CD4-positive, CD25-positive, alpha-beta regulatory T cell (primary cell): ENCODE measurements at regions not wholly inside any gene's neighbourhood (a gene's known extent, or its start where the extent isn't known, plus 50 kb on each side); places are given as distances from the start of the nearest gene placed in this dataset.

Experiments used
- ATAC-seq, 2 donors: fragments of 150-1000 bp; cut with Tn5 transposase; one replicate each; pipeline ENCODE4 v1.10.0; 2021; ENCODE audit warnings: low read depth in 2 of 2, moderate number of reproducible peaks in 2 of 2, moderate library complexity in 1 of 2
- DNase-seq, 3 donors: peaks; one replicate each; pipeline versions ENCODE4 v3.0.0 to v3.0.0-alpha.2; 2012 to 2022; ENCODE audit warnings: mixed read lengths in 1 of 3
- H3K27ac ChIP-seq: one replicate; pipeline ENCODE4 v1.7.0; 2013; ENCODE audit warnings: mild to moderate bottlenecking, low read length; ENCODE audit not compliant: insufficient read depth, poor library complexity, severe bottlenecking
- H3K27me3 ChIP-seq: one replicate; pipeline ENCODE4 v1.7.0; 2013; ENCODE audit warnings: low read length; ENCODE audit not compliant: control insufficient read depth, insufficient read depth
- H3K36me3 ChIP-seq: one replicate; pipeline ENCODE4 v1.7.0; 2013; ENCODE audit warnings: mild to moderate bottlenecking, low read length, moderate library complexity; ENCODE audit not compliant: control insufficient read depth, insufficient read depth
- H3K4me1 ChIP-seq: 2 replicates; pipeline ENCODE4 v1.7.0; 2013; ENCODE audit warnings: mild to moderate bottlenecking, low read length; ENCODE audit not compliant: insufficient read depth, control insufficient read depth, poor library complexity, severe bottlenecking
- H3K4me3 ChIP-seq: one replicate; pipeline ENCODE4 v1.7.0; 2013; ENCODE audit warnings: low read depth, mild to moderate bottlenecking, low read length, moderate library complexity
- H3K9me3 ChIP-seq, 2 experiments: 1 replicate in 1 of 2; 2 replicates in 1 of 2; pipeline ENCODE4 v1.7.0; 2013; ENCODE audit warnings: low read length in 2 of 2, mild to moderate bottlenecking in 1 of 2, moderate library complexity in 1 of 2; ENCODE audit not compliant: control insufficient read depth in 2 of 2
- H3K27ac Mint-ChIP-seq, 3 donors: one replicate each; pipeline ENCODE4 v1.8.0; 2020 to 2022; ENCODE audit warnings: mild to moderate bottlenecking in 3 of 3, mixed read lengths in 3 of 3, moderate library complexity in 2 of 3
- H3K27me3 Mint-ChIP-seq: one replicate; pipeline ENCODE4 v1.8.0; 2022; ENCODE audit warnings: mild to moderate bottlenecking, mixed read lengths
- H3K36me3 Mint-ChIP-seq: one replicate; pipeline ENCODE4 v1.8.0; 2020; ENCODE audit warnings: mixed read lengths
- H3K4me1 Mint-ChIP-seq, 4 donors: one replicate each; pipeline ENCODE4 v1.8.0; 2020 to 2022; ENCODE audit warnings: mixed read lengths in 4 of 4, mild to moderate bottlenecking in 1 of 4
- H3K4me3 Mint-ChIP-seq, 4 donors: one replicate each; pipeline ENCODE4 v1.8.0; 2020 to 2022; ENCODE audit warnings: mild to moderate bottlenecking in 4 of 4, mixed read lengths in 4 of 4, moderate library complexity in 3 of 4
- H3K9me3 Mint-ChIP-seq, 7 donors: one replicate each; pipeline ENCODE4 v1.8.0; 2020 to 2022; ENCODE audit warnings: mixed read lengths in 7 of 7, mild to moderate bottlenecking in 3 of 7, moderate library complexity in 2 of 7

DNA sequence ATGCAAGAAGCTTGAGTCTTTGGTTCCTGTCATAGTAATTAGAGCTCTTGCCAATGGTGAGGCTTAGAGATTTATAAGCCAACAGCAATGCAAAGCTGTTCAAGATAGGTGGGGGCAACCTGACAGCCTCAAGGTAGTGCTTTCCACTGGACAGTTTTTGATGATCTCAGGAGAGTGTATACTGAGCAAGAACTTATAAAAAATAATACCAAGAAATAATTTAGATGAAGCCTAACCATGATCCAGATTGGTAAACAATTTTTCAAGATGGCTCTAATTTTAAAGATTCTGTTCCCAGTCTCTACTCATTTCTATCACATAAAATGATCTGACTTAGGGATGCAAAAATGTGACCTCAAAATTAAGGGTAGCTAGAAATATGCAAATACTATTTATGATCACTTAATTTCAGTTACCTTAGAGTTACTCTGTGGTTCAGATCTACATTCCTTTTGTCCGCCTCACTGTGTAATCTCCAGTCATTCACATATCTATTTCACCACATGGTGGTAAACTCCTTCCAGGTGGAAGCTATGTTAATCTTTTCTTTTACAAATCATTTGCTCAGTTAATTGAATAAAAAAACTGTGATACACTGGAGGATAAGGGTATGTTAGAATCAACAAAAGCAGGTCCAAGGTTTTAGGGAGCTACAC, 1228.0 kb upstream of the C9orf72 start:
- Mint-ChIP-seq H3K36me3 (no peaks in the 10 kb centered on the region), H3K9me3 (peaks cover 0 to 1% (median 0%) of the 10 kb centered on the region in 7 donors), H3K4me1 (no peaks in the 10 kb centered on the region), H3K27ac (no peak overlapping the region), H3K4me3 (no peak overlapping the region), H3K27me3 (no peaks in the 10 kb centered on the region)
- ATAC-seq = no peak
- no peak for DNase-seq
- Histone ChIP-seq H3K4me1 (no peaks in the 10 kb centered on the region), H3K36me3 (no peaks in the 10 kb centered on the region), H3K4me3 (no peak overlapping the region), H3K27ac (no peak overlapping the region), H3K9me3 (no peaks in the 10 kb centered on the region), H3K27me3 (no peaks in the 10 kb centered on the region)

DNA sequence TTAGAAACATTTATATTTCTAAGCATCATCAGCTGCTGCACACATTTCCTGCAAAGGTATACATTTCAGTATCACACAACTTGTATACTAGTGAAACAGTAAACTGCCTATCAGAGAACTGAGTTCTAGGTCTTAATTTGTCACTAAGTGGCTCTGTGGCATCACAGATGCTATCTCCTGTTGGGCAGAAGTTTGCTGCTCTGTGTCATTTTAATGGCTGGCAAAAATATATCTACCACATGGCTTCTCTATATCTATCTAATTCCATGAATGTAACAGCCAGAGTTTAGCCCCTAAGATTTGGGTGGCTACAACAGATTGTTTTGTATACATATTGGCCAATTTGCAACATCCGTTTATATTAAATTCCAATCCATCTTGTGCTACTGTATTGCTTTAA, 1231.9 kb upstream of the C9orf72 start:
- no peaks in the 10 kb centered on the region for H3K36me3 Mint-ChIP-seq
- ATAC-seq (no peak), DNase-seq (no peak)
- Histone ChIP-seq H3K27ac (no peak overlapping the region), H3K4me3 (no peak overlapping the region), H3K27me3 (no peaks in the 10 kb centered on the region), H3K4me1 (no peaks in the 10 kb centered on the region), H3K9me3 (no peaks in the 10 kb centered on the region), H3K36me3 (no peaks in the 10 kb centered on the region)
- H3K4me1 Mint-ChIP-seq = no peaks in the 10 kb centered on the region
- H3K27ac Mint-ChIP-seq = no peak overlapping the region
- no peaks in the 10 kb centered on the region for H3K27me3 Mint-ChIP-seq
- peaks cover 0 to 5% (median 3%) of the 10 kb centered on the region in 7 donors for H3K9me3 Mint-ChIP-seq
- no peak overlapping the region for H3K4me3 Mint-ChIP-seq

DNA sequence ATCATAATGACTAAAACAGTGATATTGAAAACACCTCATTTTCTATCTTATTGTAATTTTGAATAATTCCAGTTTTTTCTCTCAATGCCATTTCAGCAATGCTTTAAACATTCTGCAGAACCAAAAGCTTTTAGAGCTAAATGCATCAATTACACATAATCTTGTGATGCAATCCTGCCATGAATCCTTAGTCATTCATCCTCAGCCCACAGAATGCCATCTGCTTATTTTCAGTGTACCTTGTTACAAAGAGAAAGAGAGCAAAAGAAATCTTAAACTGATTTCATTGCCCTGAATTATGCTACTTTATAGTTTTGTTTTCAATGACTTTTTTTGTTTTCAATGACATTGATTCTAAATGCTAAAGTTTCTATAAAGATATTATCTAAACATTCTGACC, 1234.8 kb upstream of the C9orf72 start:
- peaks cover 0 to 4% of the 10 kb centered on the region in 2 experiments for H3K9me3 ChIP-seq
- H3K4me1 ChIP-seq = no peaks in the 10 kb centered on the region
- no peak overlapping the region for H3K4me3 ChIP-seq
- no peaks in the 10 kb centered on the region for H3K36me3 ChIP-seq
- no peaks in the 10 kb centered on the region for H3K36me3 Mint-ChIP-seq
- no peak overlapping the region for H3K27ac ChIP-seq
- H3K27me3 Mint-ChIP-seq = no peaks in the 10 kb centered on the region
- no peaks in the 10 kb centered on the region for H3K27me3 ChIP-seq
- peaks cover 3 to 8% (median 4%) of the 10 kb centered on the region in 7 donors for H3K9me3 Mint-ChIP-seq
- H3K27ac Mint-ChIP-seq = no peak overlapping the region
- DNase-seq = no peak
- ATAC-seq = no peak
- H3K4me1 Mint-ChIP-seq = no peaks in the 10 kb centered on the region
- H3K4me3 Mint-ChIP-seq = no peak overlapping the region

DNA sequence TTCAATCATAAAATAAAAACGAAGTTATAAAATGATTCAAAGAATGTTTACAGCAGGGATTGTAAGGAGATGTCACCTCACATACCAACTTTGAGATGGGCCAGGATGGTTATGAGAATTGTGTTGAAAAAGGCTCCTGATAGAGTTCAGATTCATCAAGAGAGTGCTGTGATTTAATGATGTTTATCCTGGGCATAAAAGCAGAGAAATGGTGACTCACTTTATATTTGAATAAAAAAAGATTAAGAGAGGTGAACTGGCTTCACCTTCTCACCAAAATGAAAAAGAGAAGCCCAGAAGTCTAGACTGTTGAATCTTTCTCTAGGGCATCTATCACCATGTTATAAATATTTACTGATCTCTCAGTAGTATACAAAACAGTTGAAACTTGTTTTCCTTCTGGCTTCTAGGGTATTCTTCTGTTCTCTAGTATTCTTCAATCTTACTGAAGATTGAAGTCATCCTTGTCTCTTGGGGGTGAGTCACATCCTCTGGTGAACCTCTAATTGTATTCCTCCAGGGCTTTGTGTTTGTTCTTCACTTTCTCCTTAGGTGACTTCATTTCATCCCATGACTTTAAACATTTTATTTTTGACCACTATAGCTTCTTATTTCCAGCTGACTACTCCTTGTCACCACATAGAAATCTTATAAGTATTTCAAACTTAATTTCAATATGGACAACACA, 1237.3 kb upstream of the C9orf72 start:
- Mint-ChIP-seq H3K27me3 (no peaks in the 10 kb centered on the region), H3K4me3 (no peak overlapping the region), H3K36me3 (no peaks in the 10 kb centered on the region), H3K9me3 (peaks cover 4 to 7% (median 5%) of the 10 kb centered on the region in 7 donors), H3K4me1 (no peaks in the 10 kb centered on the region), H3K27ac (no peak overlapping the region)
- Histone ChIP-seq H3K27me3 (no peaks in the 10 kb centered on the region), H3K4me3 (no peak overlapping the region), H3K9me3 (peaks cover 0 to 4% of the 10 kb centered on the region in 2 experiments), H3K36me3 (no peaks in the 10 kb centered on the region), H3K4me1 (no peaks in the 10 kb centered on the region), H3K27ac (no peak overlapping the region)
- DNase-seq (no peak), ATAC-seq (no peak)

DNA sequence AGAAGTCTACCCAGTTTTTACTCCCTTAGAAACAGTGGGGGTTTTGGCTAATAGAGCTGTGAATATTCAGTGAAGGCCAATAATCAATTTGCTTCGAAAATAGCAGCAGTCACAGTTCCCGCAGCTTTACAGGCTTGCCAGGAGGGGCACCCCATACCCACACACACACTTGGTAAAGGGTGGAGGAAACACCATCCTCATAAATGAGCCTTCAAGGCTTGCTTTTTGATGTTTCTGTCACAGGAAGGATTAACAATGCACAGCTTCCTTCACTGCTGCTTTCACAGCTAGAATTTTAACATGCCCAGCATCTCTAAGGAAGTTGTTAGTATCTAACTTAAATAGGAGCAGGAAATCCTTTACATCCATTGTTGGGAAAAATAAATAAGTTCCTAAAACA, 1247.5 kb upstream of the C9orf72 start:
- no peaks in the 10 kb centered on the region for H3K36me3 Mint-ChIP-seq

DNA sequence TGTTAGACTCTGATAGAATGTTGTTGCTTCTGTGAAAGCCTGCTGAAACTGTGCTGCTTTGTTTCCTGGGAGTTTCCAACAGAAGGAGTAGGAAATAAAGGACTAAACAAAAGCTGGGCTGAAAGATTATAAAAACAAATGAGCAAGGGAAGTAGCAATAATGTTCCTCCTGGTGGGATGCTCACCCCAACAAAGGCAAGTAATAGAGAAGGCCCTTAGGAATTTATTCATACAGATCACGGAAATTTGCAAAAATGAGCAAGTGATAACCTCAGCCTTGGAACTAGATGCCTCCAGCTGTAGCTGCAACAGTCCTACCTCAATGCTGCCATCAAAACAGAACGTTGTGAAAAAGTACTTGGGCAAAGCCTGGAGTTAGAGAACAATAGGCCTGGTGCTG, 1248.0 kb upstream of the C9orf72 start:
- Mint-ChIP-seq H3K27ac (no peak overlapping the region), H3K4me3 (no peak overlapping the region), H3K27me3 (no peaks in the 10 kb centered on the region), H3K36me3 (no peaks in the 10 kb centered on the region), H3K4me1 (no peaks in the 10 kb centered on the region), H3K9me3 (peaks cover 3 to 26% (median 4%) of the 10 kb centered on the region in 7 donors)
- Histone ChIP-seq H3K4me3 (no peak overlapping the region), H3K9me3 (no peaks in the 10 kb centered on the region), H3K27ac (no peak overlapping the region), H3K4me1 (no peaks in the 10 kb centered on the region), H3K27me3 (no peaks in the 10 kb centered on the region), H3K36me3 (no peaks in the 10 kb centered on the region)
- no peak for ATAC-seq
- DNase-seq = no peak

More for the DNA sequence above, 1247.5 kb upstream of the C9orf72 start:
- Mint-ChIP-seq H3K4me3 (no peak overlapping the region), H3K27ac (no peak overlapping the region), H3K27me3 (no peaks in the 10 kb centered on the region), H3K4me1 (no peaks in the 10 kb centered on the region), H3K9me3 (peaks cover 3 to 26% (median 4%) of the 10 kb centered on the region in 7 donors)
- no peak overlapping the region for H3K4me3 ChIP-seq
- no peak for DNase-seq
- no peaks in the 10 kb centered on the region for H3K9me3 ChIP-seq
- H3K4me1 ChIP-seq = no peaks in the 10 kb centered on the region
- no peaks in the 10 kb centered on the region for H3K27me3 ChIP-seq
- no peak for ATAC-seq
- no peak overlapping the region for H3K27ac ChIP-seq
- H3K36me3 ChIP-seq = no peaks in the 10 kb centered on the region

DNA sequence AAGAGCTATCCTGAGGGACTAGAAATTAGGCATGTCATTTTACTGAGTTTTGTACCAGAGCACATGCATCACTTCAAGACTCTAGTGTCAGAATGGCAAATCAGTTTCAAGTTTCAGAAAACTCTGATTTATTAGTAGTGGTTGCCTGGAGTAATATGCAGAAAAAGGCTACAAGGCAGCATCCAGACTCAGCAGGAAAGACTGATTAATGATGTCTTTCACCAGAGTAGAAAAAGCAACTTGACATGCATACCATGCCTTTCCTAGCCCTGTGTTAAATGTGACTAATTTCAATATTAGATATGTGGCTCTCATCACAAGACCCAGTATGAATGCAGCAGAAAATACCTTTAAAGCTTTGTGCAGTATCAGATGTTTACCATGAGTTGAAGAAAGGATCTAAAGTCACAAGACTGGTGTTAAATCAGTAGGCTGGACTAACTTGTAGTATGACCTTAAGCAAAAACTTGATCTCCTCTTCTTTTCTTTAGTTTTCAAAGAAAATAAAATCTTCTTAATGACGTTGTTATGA, 1251.2 kb upstream of the C9orf72 start:
- Histone ChIP-seq H3K4me1 (no peaks in the 10 kb centered on the region), H3K27ac (no peak overlapping the region), H3K9me3 (no peaks in the 10 kb centered on the region), H3K27me3 (no peaks in the 10 kb centered on the region), H3K36me3 (no peaks in the 10 kb centered on the region), H3K4me3 (no peak overlapping the region)
- DNase-seq = no peak
- no peaks in the 10 kb centered on the region for H3K27me3 Mint-ChIP-seq
- no peak overlapping the region for H3K27ac Mint-ChIP-seq
- peaks cover 0 to 18% (median 4%) of the 10 kb centered on the region in 7 donors for H3K9me3 Mint-ChIP-seq
- no peaks in the 10 kb centered on the region for H3K4me1 Mint-ChIP-seq
- no peak overlapping the region for H3K4me3 Mint-ChIP-seq
- H3K36me3 Mint-ChIP-seq = no peaks in the 10 kb centered on the region
- no peak for ATAC-seq
